ENCODE measurements at regions not wholly inside any gene's neighbourhood (a gene's known extent, or its start where the extent isn't known, plus 50 kb on each side); places are given as distances from the start of the nearest gene placed in this dataset.

DNA sequence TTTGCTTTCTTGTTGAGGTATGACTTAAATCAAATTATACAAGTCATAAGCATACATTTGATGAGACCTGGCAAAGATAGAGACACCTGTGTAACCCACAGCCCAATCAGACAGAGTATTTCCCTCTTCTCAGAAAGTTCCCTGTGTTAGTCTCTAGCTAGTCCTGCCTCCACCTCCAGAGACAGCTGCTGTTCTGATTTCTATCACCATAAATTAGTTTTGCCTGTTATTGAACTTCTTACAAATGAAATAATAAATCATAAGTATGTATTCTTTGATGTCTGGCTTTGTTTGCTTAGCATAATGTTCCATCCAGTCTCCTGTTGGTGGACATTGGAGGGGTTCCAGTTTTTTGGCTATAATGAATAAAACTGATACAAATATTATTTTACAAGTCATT, 194.5 kb downstream of the ICE1 start:
- no peaks in the 10 kb centered on the region for H3K79me2 ChIP-seq (ENCODE audit: insufficient read depth, low read length)
- no peak overlapping the region for H3K4me3 ChIP-seq (ENCODE audit: low read depth, low read length, poor library complexity, severe bottlenecking)
- no peak overlapping the region for H2AFZ ChIP-seq (ENCODE audit: low read length)
- H3K36me3 ChIP-seq (ENCODE audit: insufficient read depth, low read length): no peaks in the 10 kb centered on the region
- H3K4me1 ChIP-seq (ENCODE audit: insufficient read depth, low read length, severe bottlenecking): no peaks in the 10 kb centered on the region
- no peak overlapping the region for H3K27ac ChIP-seq (ENCODE audit: low read depth, low read length, poor library complexity, severe bottlenecking)
- H3K27me3 ChIP-seq (ENCODE audit: insufficient read depth, low read length): no peaks in the 10 kb centered on the region
- H3K9ac ChIP-seq (ENCODE audit: low read length): no peak overlapping the region
- H4K20me1 ChIP-seq (ENCODE audit: insufficient read depth, low read length): no peaks in the 10 kb centered on the region
- H3K4me2 ChIP-seq (ENCODE audit: low read length): no peak overlapping the region
- no peaks in the 10 kb centered on the region for H3F3A ChIP-seq (ENCODE audit: insufficient read depth, low read length)
- TF ChIP-seq EZH2 (IDR thresholded peaks at IDR 0.05; ENCODE audit: borderline replicate concordance, low read length): no peak
- TF ChIP-seq, protein P1, sequence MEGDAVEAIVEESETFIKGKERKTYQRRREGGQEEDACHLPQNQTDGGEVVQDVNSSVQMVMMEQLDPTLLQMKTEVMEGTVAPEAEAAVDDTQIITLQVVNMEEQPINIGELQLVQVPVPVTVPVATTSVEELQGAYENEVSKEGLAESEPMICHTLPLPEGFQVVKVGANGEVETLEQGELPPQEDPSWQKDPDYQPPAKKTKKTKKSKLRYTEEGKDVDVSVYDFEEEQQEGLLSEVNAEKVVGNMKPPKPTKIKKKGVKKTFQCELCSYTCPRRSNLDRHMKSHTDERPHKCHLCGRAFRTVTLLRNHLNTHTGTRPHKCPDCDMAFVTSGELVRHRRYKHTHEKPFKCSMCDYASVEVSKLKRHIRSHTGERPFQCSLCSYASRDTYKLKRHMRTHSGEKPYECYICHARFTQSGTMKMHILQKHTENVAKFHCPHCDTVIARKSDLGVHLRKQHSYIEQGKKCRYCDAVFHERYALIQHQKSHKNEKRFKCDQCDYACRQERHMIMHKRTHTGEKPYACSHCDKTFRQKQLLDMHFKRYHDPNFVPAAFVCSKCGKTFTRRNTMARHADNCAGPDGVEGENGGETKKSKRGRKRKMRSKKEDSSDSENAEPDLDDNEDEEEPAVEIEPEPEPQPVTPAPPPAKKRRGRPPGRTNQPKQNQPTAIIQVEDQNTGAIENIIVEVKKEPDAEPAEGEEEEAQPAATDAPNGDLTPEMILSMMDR (IDR thresholded peaks at IDR 0.05; ENCODE audit: low read length): no peak
- no peaks in the 10 kb centered on the region for H3K9me2 ChIP-seq (ENCODE audit: low read depth, low read length)
- H3K9me3 ChIP-seq (ENCODE audit: low read length): no peaks in the 10 kb centered on the region

DNA sequence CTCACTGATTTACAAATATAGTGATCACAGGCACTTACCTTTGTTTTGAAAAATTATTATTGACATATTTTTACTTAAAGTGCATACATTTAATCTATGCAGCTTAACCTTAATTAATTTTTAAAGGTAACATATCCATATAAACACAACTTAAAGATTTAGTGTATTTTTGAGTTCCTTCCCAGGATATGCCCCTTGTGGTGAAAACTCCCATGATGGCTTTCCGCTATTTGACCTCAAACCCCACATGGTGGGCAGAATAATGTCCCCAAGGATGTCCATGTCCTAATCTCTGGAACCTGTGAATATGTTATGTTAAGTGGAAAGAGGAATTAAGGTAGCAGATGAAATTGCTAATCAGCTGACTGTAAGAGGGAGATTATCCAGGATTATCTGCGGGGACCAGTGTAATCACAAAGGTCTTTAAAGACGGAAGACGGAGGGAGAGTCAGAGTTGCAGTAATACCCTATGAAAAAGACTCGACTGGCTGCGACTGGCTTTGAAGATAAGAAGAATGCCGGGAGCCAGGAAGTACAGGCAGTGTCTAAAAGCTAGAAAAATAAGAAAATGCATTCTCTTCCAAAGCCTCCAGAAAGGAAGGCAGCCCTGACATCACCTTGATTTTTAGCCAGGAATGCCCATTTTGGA, 193.9 kb downstream of the ICE1 start:
- Histone ChIP-seq H3K9me2 (ENCODE audit: low read depth, low read length) (no peaks in the 10 kb centered on the region), H3K4me3 (ENCODE audit: low read depth, low read length, poor library complexity, severe bottlenecking) (no peak overlapping the region), H3K27me3 (ENCODE audit: insufficient read depth, low read length) (no peaks in the 10 kb centered on the region), H3K79me2 (ENCODE audit: insufficient read depth, low read length) (no peaks in the 10 kb centered on the region), H3K4me2 (ENCODE audit: low read length) (no peak overlapping the region), H3K4me1 (ENCODE audit: insufficient read depth, low read length, severe bottlenecking) (no peaks in the 10 kb centered on the region), H4K20me1 (ENCODE audit: insufficient read depth, low read length) (no peaks in the 10 kb centered on the region), H3K9me3 (ENCODE audit: low read length) (no peaks in the 10 kb centered on the region), H3K27ac (ENCODE audit: low read depth, low read length, poor library complexity, severe bottlenecking) (no peak overlapping the region), H2AFZ (ENCODE audit: low read length) (no peak overlapping the region), H3F3A (ENCODE audit: insufficient read depth, low read length) (no peaks in the 10 kb centered on the region), H3K9ac (ENCODE audit: low read length) (no peak overlapping the region), H3K36me3 (ENCODE audit: insufficient read depth, low read length) (no peaks in the 10 kb centered on the region)
- TF ChIP-seq, protein P1 (IDR thresholded peaks at IDR 0.05; ENCODE audit: low read length): no peak
- TF ChIP-seq EZH2 (IDR thresholded peaks at IDR 0.05; ENCODE audit: borderline replicate concordance, low read length): no peak

DNA sequence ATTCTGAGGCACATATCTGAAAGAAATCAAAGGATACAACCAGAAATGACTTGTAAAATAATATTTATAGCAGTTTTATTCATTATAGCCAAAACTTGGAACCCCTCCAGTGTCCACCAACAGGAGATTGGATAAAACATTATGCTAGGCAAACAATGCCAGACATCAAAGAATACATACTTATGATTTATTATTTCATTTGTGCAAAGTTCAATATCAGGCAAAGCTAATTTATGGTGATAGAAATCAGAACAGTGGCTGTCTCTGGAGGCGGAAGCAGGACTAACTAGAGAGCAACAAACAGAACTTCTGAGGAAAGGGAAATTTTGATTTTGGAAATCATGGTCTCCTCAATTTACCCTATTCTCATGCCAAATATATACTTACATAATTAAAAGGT, 193.1 kb downstream of the ICE1 start:
- H3K4me1 ChIP-seq (ENCODE audit: insufficient read depth, low read length, severe bottlenecking): no peaks in the 10 kb centered on the region

More for the DNA sequence above, 193.1 kb downstream of the ICE1 start:
- no peak overlapping the region for H3K9ac ChIP-seq (ENCODE audit: low read length)
- H3K27ac ChIP-seq (ENCODE audit: low read depth, low read length, poor library complexity, severe bottlenecking): no peak overlapping the region
- H3K4me2 ChIP-seq (ENCODE audit: low read length): no peak overlapping the region
- H3K79me2 ChIP-seq (ENCODE audit: insufficient read depth, low read length): no peaks in the 10 kb centered on the region
- H2AFZ ChIP-seq (ENCODE audit: low read length): no peak overlapping the region
- no peak overlapping the region for H3K4me3 ChIP-seq (ENCODE audit: low read depth, low read length, poor library complexity, severe bottlenecking)
- H3K9me3 ChIP-seq (ENCODE audit: low read length): no peaks in the 10 kb centered on the region
- H3K36me3 ChIP-seq (ENCODE audit: insufficient read depth, low read length): no peaks in the 10 kb centered on the region
- H3F3A ChIP-seq (ENCODE audit: insufficient read depth, low read length): no peaks in the 10 kb centered on the region
- no peaks in the 10 kb centered on the region for H4K20me1 ChIP-seq (ENCODE audit: insufficient read depth, low read length)
- H3K9me2 ChIP-seq (ENCODE audit: low read depth, low read length): no peaks in the 10 kb centered on the region
- TF ChIP-seq, protein P1 (IDR thresholded peaks at IDR 0.05; ENCODE audit: low read length): no peak
- no peak for TF ChIP-seq EZH2 (IDR thresholded peaks at IDR 0.05; ENCODE audit: borderline replicate concordance, low read length)
- no peaks in the 10 kb centered on the region for H3K27me3 ChIP-seq (ENCODE audit: insufficient read depth, low read length)
